GM19023 (cell line): ENCODE measurements at regions not wholly inside any gene's neighbourhood (a gene's known extent, or its start where the extent isn't known, plus 50 kb on each side); places are given as distances from the start of the nearest gene placed in this dataset.
"Not testable (repeated sequence)": the region's sequence is repeated elsewhere in the genome, so short reads cannot be mapped to it uniquely, and the experiment has no call there.

Experiments used
- ATAC-seq: cut with Tn5 transposase; IDR thresholded peaks from one replicate; pipeline ENCODE4 v1.9.1; 2021; ENCODE audit warnings: mild to moderate bottlenecking, moderate library complexity; ENCODE audit not compliant: unreplicated experiment

DNA sequence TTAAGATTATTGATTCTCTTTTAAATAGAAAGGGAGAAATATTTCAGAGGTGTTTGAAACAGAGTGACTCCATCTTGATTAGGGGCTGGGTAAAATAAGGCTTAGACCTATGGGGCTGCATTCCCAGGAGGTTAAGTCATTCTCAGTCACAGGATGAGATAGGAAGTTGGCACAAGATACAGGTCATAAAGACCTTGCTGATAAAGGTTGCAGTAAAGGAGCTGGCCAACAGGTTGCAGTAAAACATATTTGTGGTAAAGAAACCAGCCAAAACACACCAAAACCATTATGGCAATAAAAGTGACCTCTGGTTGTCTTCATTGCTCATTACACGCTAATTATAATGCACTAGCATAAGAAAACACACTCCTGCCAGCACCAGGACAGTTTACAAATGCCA, 165.0 kb downstream of the SPIN4 start:
- no peak for ATAC-seq

DNA sequence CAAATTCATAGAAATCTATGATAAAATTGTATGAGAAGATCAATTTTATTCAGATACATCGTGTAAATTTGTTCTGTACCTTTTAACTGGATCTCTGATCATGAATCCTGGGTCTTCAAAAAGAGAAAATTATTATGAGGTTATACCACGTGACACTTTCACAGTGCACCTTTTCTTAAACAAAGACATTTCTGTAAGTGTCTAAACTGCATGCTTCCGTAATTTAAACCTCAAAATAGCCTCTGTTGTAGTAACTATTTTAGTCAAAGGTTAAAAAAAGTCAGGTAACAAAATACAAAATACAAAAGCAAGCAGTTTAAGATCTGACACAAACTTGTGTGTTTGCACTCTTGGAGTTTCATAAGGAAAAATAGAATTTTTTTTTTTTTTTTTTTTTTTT, 171.3 kb downstream of the SPIN4 start:
- not testable (repeated sequence) for ATAC-seq

GRCh38 chrX:63176578-63176977, 174.6 kb downstream of the SPIN4 start:
- ATAC-seq, result not testable (repeated sequence)

DNA sequence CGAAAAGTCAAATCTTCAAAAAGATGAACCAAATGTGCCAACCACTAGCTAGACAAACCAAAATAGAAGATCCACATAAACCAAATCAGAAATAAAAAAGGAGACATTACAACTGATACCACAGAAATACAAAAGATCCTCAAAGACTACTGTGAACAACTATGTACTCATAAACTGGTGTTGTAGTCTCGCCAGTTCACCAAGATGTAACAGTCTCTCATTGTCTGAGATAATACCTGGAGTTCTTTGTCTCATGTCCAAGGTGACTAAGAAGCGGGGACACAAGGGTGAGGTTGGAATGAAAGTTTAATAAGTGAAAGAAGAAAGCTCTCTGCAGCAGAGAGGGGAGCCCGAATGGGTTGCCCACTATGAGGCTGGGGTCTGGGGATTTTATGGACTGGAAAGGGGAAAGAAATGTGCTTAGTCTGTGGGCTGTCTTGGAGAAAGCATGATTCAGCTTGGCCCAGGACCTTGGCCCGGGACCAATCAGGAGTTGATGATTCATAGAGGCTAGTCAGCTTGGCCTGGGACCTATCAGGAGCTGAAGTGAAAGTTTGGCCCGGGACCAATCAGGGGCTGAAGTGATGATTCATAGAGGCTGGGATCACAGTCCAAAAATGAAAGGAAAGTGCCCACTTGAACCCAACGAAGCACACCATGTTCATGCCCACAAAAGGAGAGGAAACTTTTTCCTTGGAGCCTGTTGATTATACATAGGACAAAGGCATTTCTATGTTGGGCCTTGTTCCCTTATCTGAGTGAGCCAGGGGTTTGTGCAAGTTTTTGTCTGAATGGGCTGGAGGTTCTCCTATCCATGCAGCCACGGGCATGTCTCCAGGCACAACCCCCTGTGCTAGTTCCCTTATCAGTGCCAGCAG, 177.1 kb downstream of the SPIN4 start:
- ATAC-seq, result not testable (repeated sequence)

DNA sequence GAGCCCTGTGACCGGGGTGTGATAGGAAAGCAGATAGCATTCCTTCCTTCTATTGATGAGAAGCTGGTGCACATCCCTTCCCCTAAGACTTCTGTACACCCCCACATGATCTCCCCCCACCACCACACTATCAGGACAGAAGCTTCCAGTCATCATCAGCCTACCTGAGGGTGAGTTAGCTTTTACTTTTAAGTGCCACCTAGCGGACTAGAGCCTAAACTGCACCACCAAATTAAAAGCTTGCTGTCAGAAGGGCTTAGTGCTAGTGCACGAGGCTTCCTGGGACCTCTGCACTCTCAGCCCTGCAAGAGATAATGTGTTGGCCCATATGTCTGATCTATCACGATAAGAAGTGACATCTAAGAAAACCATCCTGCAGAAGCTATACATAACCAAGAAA, 181.7 kb downstream of the SPIN4 start:
- peak; percentile 68 for ATAC-seq

GRCh38 chrX:63168949-63169348, 182.2 kb downstream of the SPIN4 start:
- peak; percentile 46 for ATAC-seq

DNA sequence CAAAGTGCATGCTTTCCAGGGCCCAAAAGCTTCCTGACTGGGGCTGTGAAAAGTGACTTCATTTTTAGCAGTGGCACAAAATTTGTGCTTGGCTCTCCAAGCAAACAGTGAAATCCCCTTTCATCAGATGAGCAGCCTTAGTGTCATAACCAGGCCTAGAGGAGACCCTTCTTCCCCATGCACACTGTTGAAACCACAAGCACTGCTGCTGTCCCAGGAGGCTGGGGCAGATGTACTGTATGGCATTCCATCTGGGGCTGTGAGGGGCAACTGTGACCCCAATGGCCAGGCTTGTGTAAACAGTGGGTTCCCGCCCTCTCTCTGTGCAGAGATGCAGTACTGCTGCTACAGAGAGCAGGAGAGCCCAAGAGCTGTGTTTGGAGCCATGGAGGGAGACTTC, 184.1 kb downstream of the SPIN4 start:
- ATAC-seq, result not testable (repeated sequence)

DNA sequence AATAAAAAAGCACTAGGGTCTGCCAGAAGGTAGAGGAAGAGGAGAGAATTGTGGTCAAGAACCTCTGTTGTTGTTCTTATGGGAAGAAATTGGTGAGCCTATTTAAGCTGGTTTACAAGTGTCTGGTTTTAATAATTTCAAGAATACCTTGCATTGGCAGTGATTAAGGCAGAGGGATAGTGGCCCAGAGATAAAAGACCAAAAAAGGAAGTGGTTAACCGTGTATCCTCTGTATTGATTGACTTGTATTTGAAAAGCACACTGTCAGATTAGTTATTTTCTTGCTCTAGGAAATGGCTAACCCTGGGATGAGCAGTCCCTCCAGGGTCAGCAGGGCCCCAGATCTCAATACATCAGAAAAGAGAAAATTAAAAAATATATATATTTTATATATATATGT, 190.1 kb downstream of the SPIN4 start:
- ATAC-seq, result not testable (repeated sequence)

- ATAC-seq, result not testable (repeated sequence)
Measured at GRCh38 chrX:63160340-63160739, 190.8 kb downstream of the SPIN4 start.

GRCh38 chrX:63145526-63145925, 205.6 kb downstream of the SPIN4 start:
- not testable (repeated sequence) for ATAC-seq

DNA sequence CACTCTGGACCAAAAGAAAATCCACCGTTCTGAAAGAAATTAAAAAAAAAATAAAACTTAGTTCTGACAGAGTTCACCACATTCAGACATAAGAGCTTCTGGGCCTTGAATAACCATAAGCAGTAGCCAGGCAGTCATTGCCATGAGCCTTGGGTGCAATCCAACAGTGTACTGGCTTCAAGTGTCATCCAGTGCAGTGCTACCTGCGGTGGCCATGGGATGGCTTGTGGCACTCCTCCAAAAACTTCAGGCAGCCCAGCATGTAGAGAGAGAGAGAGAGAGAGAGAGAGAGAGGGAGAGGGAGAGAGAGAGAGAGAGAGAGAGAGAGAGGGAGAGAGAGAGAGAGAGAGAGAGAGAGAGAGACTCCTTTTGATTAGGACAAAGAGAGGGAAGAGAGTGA, 208.5 kb downstream of the SPIN4 start:
- not testable (repeated sequence) for ATAC-seq

DNA sequence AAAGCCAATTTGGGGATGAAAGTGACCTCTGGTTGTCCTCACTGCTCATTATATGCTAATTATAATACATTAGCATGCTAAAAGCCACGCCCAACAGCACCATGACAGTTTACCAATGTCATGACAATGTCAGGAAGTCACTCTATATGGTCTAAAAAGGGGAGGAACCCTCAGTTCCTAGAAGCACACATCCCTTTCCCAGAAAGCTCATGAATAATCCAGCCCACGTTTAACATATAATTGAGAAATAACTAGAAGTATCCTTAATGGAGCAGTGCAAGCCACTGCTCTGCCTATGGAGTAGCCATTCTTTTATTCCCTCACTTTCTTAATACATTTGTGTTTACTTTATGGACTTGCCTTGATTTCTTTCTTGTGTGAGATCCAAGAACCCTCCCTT, 215.3 kb downstream of the SPIN4 start:
- not testable (repeated sequence) for ATAC-seq

DNA sequence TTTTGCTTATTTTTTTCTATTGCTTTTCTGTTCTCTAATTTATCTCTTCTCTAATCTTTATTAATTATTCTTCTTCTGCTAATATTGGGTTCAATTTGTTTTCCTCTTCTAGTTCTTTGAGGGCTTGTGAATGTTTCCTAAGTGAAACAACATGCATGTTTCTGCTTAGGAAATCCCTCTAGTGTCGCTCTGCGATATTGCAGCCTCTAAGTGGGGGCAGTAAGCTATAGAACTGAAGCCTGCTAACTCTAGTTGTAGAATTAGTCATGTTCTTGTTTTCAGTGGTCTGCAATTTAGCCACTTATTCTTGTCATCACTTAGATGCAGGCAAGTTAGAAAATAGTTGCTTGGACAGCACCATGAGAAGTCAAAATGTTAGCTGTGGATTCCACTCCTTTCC, 222.6 kb downstream of the SPIN4 start:
- peak; percentile 90 for ATAC-seq

DNA sequence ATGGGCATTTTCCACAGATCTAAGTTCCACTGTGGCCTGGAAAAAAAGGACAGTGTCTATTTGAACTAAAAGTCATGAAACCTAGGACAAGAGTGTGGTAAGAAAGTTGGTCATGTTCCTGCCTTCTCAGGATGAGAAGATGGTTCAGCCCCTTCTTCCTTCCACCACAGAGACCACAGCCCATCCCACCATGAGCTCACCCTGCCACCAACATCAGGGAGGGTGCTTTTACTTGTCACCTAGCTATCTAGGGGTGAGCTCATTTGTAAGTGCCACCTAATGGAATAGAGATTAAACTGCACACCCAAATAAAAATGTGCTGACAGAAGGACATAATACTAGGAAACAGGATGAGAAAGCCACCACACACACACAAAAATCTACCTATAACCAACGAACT, 235.9 kb downstream of the SPIN4 start:
- no peak for ATAC-seq

DNA sequence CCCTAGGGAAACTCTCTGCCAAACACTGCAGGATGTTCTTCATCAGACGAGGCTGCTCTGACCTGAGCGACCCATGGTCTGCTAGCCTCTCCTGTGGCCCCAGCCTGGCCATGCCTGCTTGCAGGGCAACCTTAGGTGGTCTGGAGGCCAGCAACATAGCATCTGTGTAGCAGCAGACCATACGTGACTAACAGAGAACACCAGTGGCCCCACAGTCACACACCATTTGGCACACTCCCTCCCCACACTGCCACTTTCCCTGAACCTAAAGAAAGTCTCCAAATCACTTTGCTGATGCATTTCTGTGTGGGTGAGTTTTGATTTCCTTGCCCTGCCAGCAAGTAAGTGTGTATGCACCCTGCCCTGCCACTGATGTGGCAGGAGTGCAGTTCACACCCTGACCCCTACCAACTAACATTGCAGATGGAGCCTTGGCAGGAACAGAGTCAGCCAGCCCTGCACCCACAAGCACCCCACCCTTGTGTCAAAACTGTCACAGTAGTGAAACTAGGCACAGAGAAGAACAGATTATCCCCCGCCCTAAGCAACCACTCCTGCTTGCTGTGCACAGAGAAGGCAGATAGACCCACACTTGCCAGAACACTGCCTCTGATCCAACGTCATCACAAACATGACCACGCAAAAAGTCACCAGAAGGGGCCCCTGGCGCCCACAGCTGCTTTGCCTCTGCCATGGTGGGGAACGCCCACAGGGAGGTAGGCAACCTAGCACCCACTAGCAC, 249.1 kb downstream of the SPIN4 start:
- no peak for ATAC-seq

DNA sequence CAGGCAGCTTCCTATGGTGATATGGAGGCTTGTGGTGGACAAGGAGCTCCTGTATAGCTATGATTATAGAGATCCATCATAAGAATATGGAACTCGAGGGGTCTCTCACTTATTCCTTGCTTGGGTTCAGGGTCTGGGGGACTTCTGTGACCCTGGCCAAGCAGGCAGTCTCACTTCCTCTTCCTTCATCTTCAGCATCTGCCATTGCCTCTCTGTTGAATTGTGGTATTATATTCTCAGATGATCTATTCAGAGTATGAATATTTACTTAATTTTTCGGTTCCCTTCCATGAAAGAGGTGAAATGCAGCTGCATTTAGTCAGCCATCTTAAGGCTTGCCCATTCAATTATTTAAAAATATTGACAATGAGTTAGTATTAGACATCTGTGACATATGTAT, 292.9 kb downstream of the SPIN4 start:
- ATAC-seq, result no peak

DNA sequence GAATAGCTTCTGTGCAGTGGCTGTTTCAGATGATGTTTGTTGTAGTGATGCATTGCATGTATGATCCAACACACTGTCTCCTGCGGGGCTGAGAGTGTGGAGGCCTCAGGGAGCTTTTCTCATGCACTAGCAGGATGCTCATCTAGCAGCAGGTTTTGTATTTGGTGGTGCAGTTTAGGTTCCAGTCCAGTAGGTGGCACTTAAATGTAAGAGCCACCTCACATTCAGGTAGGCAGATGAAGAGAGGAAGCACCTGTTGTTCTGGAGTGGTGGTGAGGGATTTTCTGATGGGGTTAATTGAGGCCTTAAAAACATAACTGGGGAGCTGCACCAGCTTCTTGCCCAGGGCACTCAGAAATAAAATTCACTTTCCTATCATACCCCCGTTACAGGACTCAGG, 300.9 kb downstream of the SPIN4 start:
- ATAC-seq, result no peak

DNA sequence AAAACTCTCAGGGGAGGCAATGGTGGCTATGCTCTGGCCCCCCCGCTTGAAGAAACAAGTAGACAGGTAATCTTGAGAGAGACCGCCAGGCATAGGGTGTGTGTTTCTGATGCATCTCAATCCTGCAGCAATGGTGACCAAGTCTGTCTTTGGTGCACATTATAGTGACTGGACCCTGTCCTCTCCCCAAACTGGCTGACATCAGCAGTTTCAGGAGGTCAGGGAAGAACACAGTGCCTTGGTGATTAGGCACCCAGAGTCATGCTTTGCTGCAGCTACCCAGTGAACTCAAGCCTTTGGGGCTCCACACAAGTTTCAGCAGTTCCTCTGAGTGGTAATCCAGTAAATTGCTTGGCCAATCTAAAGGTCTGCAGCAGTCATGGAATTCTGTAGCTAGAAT, 318.3 kb downstream of the SPIN4 start:
- ATAC-seq, result no peak

GRCh38 chrX:63013549-63013948, 337.6 kb downstream of the SPIN4 start:
- ATAC-seq, result no peak

DNA sequence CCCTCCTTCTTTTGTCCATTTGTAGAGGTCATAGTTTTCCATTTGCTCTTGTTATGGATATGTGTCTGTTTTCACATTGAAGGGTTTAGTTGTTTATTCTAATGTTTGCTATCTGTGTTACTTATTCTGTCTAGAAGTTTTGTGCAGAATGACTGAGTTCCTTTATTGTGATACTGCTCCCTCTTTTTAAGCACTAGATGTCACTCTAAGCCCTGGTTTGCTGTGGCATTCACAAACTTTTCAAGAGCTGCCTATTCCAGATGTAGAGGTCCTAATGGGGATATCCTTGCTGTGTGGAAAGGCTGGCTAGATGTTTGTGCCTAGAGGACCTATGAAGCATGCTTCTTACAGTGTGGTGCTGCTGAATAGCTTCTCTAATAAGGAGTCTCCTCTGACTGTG, 338.6 kb downstream of the SPIN4 start:
- ATAC-seq, result no peak

- ATAC-seq, result not testable (repeated sequence)
Measured at GRCh38 chrX:63000196-63000595, 350.9 kb downstream of the SPIN4 start.
